IPS-15b (cell line): ENCODE measurements at regions not wholly inside any gene's neighbourhood (a gene's known extent, or its start where the extent isn't known, plus 50 kb on each side); places are given as distances from the start of the nearest gene placed in this dataset.

Source experiments
- H3K27me3 ChIP-seq: one replicate; pipeline ENCODE4 v1.6.1; 2013; ENCODE audit warnings: low read length; ENCODE audit not compliant: control insufficient read depth, insufficient read depth
- H3K36me3 ChIP-seq: one replicate; pipeline ENCODE4 v1.6.1; 2013; ENCODE audit warnings: low read length; ENCODE audit not compliant: control insufficient read depth, insufficient read depth
- H3K4me1 ChIP-seq: one replicate; pipeline ENCODE4 v1.6.1; 2013; ENCODE audit warnings: mild to moderate bottlenecking, low read length; ENCODE audit not compliant: control insufficient read depth, insufficient read depth
- H3K4me3 ChIP-seq: one replicate; pipeline ENCODE4 v1.5.1; 2013; ENCODE audit warnings: low read depth, low read length
- H3K9ac ChIP-seq: one replicate; pipeline ENCODE4 v1.6.1; 2013; ENCODE audit warnings: low read depth, mild to moderate bottlenecking, low read length
- H3K9me3 ChIP-seq: one replicate; pipeline ENCODE4 v1.6.1; 2013; ENCODE audit warnings: mild to moderate bottlenecking, low read length; ENCODE audit not compliant: control insufficient read depth, insufficient read depth

DNA sequence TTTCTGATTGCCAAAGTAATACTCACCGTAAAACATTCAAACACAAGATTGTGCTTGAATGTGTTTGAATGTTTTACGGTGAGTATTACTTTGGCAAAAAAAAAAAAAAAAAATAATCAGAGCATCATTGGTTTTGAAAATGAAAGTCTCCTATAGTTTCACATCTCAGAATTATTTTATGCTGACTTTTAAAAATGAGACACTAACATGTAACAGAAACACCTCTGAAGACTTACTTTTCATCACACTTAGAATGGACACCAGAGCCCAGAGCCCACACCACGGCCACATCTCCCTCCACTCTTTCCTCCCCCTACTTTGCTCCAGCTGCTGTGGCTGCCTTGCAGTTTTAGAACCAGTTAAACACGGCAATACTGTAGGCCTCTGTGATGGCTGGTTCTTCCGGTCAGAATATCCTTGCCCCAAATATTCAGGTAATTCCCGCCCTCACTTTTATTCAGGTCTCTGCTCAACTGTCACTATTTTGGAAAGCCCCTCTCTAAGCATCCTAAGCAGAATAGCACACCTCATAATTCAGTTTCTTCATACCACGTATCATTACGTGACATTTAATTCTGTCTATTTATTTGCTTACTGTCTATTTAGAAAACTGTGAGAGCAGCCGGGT is 138.9 kb upstream of the MAX start:
- H3K9ac ChIP-seq: no peak overlapping the region
- H3K4me3 ChIP-seq: no peak overlapping the region
- no peaks in the 10 kb centered on the region for H3K27me3 ChIP-seq
- peaks cover 6% of the 10 kb centered on the region for H3K4me1 ChIP-seq
- no peaks in the 10 kb centered on the region for H3K36me3 ChIP-seq
- H3K9me3 ChIP-seq: no peaks in the 10 kb centered on the region

DNA sequence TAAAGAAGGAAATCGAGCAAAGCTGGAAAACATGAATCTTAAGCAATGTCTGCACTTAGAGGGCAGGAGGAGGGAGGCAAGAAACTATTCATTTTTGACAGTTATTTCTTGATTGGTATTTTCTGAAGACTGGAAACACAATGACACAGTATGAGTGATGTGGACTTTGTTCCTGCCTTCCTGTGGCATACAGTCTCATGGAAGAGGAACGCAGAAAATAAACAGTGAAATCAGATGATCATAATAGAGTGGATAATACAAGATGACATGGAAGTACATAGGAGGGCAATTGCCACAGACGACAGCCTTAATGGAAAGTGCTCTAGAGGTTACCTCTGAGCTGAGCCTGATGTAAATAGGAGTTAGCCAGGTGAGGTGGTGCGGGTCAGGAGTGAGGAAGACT is 140.4 kb upstream of the MAX start:
- Histone ChIP-seq H3K27me3 (no peaks in the 10 kb centered on the region), H3K4me3 (no peak overlapping the region), H3K4me1 (peaks cover 5% of the 10 kb centered on the region), H3K36me3 (no peaks in the 10 kb centered on the region), H3K9ac (no peak overlapping the region), H3K9me3 (no peaks in the 10 kb centered on the region)

- Histone ChIP-seq H3K9me3 (no peaks in the 10 kb centered on the region), H3K4me1 (no peaks in the 10 kb centered on the region), H3K4me3 (no peak overlapping the region), H3K9ac (no peak overlapping the region), H3K36me3 (no peaks in the 10 kb centered on the region), H3K27me3 (no peaks in the 10 kb centered on the region)
These were observed 141.6 kb upstream of the MAX start for GRCh38 chr14:65243766-65244442.

- H3K4me1 ChIP-seq: no peaks in the 10 kb centered on the region
- H3K27me3 ChIP-seq: no peaks in the 10 kb centered on the region
- H3K9ac ChIP-seq: no peak overlapping the region
- H3K4me3 ChIP-seq: no peak overlapping the region
- peaks cover 3% of the 10 kb centered on the region for H3K9me3 ChIP-seq
- H3K36me3 ChIP-seq: no peaks in the 10 kb centered on the region
These were observed 147.3 kb upstream of the MAX start for GRCh38 chr14:65249471-65250161.

DNA sequence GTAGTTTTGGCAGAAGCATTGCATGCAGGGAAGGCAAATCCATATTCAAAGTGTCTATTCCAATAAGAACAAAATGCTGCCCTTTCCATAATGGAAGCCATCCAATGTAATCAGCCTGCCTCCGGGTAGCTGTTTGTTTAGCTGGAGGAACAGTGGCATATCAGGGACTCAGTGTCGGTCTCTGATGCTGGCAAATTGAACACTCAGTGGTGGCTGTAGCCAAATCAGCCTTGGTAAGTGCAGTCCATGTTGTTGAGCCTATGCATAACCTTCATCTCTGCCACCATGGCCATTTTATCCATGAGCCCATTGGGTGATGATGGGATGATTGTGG is 147.8 kb upstream of the MAX start:
- Histone ChIP-seq H3K36me3 (no peaks in the 10 kb centered on the region), H3K9me3 (peaks cover 3% of the 10 kb centered on the region), H3K9ac (no peak overlapping the region), H3K4me3 (no peak overlapping the region), H3K4me1 (peaks cover 3% of the 10 kb centered on the region), H3K27me3 (no peaks in the 10 kb centered on the region)

- no peaks in the 10 kb centered on the region for H3K36me3 ChIP-seq
- no peak overlapping the region for H3K4me3 ChIP-seq
- H3K4me1 ChIP-seq: peaks cover 12% of the 10 kb centered on the region
- no peak overlapping the region for H3K9ac ChIP-seq
- peaks cover 3% of the 10 kb centered on the region for H3K9me3 ChIP-seq
- no peaks in the 10 kb centered on the region for H3K27me3 ChIP-seq
These were observed 148.9 kb upstream of the MAX start for GRCh38 chr14:65251213-65251612.

DNA sequence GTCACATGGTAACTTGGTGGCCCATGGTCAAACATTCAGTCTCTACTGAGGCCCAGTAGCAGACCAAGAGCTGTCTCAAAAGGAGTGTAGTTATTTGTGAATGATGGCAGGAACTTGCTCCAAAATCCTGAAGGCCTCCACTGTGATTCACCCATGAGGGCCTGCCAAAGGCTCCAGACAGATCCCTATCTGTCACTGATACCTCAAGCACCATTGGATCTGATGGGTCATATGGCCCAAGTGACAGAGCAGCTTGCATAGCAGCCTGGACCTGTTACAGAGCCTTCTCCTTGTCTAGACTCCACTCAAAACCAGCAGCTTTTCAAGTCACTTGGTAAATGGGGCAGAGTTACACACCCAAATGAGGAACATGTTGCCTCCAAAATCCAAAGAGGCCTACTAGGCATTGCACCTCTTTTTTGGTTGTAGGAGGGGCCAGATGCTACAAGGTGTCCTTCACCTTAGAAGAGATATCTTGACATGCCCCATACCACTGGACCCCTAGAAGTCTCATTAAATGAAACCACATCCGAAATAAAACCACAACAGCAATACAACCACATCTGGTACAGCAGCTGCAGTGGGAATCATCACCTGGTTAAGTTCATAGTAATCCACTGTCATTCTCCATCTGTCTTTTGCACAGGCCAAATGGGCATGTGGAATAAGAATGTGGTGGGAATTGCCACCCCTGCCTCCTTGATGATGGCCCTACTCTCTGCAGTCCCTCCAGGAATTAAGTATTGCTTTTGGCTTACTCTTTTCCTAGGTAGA is 150.4 kb upstream of the MAX start:
- Histone ChIP-seq H3K9ac (no peak overlapping the region), H3K4me1 (peaks cover 15% of the 10 kb centered on the region), H3K27me3 (no peaks in the 10 kb centered on the region), H3K36me3 (no peaks in the 10 kb centered on the region), H3K4me3 (no peak overlapping the region), H3K9me3 (peaks cover 3% of the 10 kb centered on the region)

DNA sequence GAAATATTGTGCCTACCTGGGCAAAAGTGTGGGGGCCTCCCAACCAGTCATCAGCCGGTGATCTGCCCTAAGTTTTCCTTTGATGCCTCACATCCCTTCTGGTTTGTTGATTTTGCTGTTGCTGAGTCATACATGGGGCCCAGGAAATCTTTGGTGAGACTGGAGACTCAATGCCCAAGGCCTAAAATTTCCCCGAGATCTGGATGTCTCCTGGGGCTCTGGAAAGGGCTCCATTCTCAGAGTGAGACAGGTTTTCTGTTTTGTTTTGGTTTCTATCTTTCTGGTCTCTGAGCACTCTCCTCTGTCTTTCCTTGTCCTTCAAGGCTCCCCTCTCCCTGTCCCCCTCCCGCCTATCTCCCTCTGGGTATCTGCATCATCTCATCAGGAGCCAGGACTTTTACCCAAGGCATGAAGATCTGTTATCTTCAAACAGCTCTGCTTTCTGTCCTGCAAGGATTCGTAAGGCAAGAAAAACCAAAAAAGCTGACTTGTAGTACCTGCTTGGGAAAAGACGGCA is 152.8 kb upstream of the MAX start:
- H3K4me1 ChIP-seq: peaks cover 15% of the 10 kb centered on the region
- H3K4me3 ChIP-seq: no peak overlapping the region
- peaks cover 3% of the 10 kb centered on the region for H3K9me3 ChIP-seq
- no peaks in the 10 kb centered on the region for H3K27me3 ChIP-seq
- H3K9ac ChIP-seq: no peak overlapping the region
- H3K36me3 ChIP-seq: no peaks in the 10 kb centered on the region

DNA sequence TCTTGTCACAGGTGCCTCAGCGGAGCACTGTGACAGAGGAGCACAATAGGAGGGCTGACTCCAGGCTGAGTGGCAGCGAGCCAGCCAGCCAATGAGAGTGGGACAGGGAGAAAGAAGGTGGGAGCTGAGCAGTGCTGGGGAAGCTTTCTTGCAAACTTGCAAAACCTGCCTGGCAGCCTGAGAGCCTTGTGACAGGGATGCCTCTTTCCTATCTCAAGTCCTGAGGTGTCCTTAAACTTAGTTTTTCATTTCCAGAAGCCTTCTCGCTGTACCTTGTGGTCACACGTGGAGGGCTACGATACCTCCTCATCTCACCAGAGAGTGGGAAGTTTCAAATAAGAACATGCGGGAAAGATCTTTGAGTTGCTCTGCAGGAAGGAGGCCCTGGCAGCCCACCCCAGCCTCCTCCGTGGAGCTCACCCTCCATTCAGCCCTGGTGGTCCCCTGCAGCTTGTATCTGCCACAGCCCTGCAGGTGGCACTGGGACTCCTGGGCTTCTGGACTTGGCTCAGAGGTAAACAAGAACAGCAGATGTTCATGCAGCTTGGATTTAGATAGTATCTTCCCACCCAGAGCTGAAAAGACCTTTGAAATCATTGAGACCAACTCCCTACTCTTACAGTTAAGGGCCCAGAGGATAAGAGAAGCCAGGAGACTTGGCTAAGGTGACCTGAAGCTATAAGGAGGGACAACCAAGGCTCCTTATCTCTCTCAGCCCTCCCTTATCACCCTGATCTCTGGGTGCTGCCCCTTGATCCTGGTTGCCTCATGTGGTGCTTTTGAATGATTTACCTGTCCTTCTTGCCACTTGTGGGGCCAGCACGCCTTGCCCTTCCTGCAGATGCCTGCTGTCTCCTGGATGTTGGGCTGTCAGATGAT is 153.5 kb upstream of the MAX start:
- Histone ChIP-seq H3K36me3 (no peaks in the 10 kb centered on the region), H3K9ac (no peak overlapping the region), H3K9me3 (peaks cover 3% of the 10 kb centered on the region), H3K4me3 (no peak overlapping the region), H3K27me3 (no peaks in the 10 kb centered on the region), H3K4me1 (peaks cover 15% of the 10 kb centered on the region)

- Histone ChIP-seq H3K9ac (no peak overlapping the region), H3K36me3 (no peaks in the 10 kb centered on the region), H3K9me3 (peaks cover under 1% of the 10 kb centered on the region), H3K4me3 (no peak overlapping the region), H3K4me1 (peaks cover 15% of the 10 kb centered on the region), H3K27me3 (no peaks in the 10 kb centered on the region)
These were observed 154.4 kb upstream of the MAX start for GRCh38 chr14:65256714-65257113.

DNA sequence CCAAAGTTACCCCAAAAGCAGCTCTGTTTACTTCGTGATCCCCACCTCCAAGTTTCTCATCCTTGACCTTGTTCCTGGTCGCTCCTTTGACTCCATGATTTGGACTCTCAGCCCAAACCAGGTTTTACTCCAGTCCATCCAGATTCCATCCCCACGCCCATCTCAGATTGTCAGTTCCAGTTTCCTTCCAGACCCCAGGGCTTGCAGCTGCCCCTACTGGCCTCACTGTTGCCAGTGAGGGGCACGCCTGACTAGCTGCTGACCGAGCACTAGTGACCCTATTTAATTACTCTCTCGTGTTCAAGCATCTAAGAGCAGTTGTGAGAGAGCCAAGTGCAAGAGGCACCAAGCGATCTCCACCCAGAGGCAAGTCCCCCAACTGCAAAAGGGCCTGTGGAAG is 155.1 kb upstream of the FUT8 start:
- Histone ChIP-seq H3K4me1 (peaks cover 15% of the 10 kb centered on the region), H3K36me3 (no peaks in the 10 kb centered on the region), H3K9me3 (no peaks in the 10 kb centered on the region), H3K9ac (no peak overlapping the region), H3K27me3 (no peaks in the 10 kb centered on the region), H3K4me3 (no peak overlapping the region)
